Neural progenitor cell (in vitro differentiated cells): ENCODE measurements at regions not wholly inside any gene's neighbourhood (a gene's known extent, or its start where the extent isn't known, plus 50 kb on each side); places are given as distances from the start of the nearest gene placed in this dataset.

ENCODE experiments used
- EZH2 ChIP-seq: fragments of 200-600 bp; sonication (generic); IDR thresholded peaks from 2 replicates; pipeline ENCODE4 v1.6.1; 2017; ENCODE audit warnings: antibody characterized with exemption, mild to moderate bottlenecking, moderate library complexity
- EZH2phosphoT487 ChIP-seq: fragments of 200-600 bp; sonication (generic); IDR thresholded peaks from 2 replicates; pipeline ENCODE4 v1.6.1; 2017; ENCODE audit warnings: antibody characterized with exemption
- TF ChIP-seq, protein P1 (sequence below): fragments of 200-600 bp; sonication (generic); IDR thresholded peaks from 2 replicates; pipeline ENCODE4 v1.5.1; 2017; ENCODE audit warnings: antibody characterized with exemption, mild to moderate bottlenecking

DNA sequence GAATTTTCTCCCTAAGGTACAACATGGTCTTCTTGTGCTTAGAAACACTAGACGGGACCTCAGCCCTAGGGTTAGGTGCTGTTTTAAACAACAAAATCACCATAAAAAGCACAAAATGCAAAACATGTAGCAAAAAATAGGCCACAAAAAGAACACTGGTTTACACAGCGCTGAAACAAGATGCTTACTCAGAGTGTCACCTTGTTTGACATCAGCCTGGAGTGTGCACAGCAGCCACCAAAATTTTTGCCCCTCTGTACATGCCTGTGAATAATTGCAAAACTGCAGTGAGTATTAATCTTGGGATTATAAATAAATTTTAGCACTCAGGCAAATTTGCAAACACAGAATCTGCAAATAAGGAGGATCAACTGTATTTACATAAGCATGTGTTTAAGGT is 110.1 kb downstream of the PLG start:
- no peak for TF ChIP-seq EZH2
- TF ChIP-seq, protein P1, sequence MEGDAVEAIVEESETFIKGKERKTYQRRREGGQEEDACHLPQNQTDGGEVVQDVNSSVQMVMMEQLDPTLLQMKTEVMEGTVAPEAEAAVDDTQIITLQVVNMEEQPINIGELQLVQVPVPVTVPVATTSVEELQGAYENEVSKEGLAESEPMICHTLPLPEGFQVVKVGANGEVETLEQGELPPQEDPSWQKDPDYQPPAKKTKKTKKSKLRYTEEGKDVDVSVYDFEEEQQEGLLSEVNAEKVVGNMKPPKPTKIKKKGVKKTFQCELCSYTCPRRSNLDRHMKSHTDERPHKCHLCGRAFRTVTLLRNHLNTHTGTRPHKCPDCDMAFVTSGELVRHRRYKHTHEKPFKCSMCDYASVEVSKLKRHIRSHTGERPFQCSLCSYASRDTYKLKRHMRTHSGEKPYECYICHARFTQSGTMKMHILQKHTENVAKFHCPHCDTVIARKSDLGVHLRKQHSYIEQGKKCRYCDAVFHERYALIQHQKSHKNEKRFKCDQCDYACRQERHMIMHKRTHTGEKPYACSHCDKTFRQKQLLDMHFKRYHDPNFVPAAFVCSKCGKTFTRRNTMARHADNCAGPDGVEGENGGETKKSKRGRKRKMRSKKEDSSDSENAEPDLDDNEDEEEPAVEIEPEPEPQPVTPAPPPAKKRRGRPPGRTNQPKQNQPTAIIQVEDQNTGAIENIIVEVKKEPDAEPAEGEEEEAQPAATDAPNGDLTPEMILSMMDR: no peak
- TF ChIP-seq EZH2phosphoT487: no peak
